ENCODE measurements at regions not wholly inside any gene's neighbourhood (a gene's known extent, or its start where the extent isn't known, plus 50 kb on each side); places are given as distances from the start of the nearest gene placed in this dataset.

DNA sequence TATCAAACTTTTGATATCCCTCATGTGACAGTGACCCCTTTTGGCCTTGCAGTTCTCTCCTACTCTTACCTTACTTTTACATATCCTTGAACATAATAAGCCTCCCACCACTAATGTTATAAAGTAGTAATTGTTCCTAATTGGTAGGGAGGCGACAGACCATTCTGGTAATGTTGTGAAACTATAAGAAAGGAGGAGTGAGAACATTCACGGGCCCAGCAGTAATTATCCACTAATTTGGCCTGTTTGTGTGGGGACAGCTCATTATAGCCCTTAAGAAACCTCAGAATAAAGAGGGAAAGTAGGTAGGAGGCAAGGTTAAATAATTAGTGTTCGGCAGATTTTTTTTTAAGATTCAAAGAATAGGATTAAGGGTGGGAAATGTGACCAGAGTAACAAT, 1046.5 kb upstream of the ARRDC3 start:
- TF ChIP-seq, protein P1, sequence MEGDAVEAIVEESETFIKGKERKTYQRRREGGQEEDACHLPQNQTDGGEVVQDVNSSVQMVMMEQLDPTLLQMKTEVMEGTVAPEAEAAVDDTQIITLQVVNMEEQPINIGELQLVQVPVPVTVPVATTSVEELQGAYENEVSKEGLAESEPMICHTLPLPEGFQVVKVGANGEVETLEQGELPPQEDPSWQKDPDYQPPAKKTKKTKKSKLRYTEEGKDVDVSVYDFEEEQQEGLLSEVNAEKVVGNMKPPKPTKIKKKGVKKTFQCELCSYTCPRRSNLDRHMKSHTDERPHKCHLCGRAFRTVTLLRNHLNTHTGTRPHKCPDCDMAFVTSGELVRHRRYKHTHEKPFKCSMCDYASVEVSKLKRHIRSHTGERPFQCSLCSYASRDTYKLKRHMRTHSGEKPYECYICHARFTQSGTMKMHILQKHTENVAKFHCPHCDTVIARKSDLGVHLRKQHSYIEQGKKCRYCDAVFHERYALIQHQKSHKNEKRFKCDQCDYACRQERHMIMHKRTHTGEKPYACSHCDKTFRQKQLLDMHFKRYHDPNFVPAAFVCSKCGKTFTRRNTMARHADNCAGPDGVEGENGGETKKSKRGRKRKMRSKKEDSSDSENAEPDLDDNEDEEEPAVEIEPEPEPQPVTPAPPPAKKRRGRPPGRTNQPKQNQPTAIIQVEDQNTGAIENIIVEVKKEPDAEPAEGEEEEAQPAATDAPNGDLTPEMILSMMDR (IDR thresholded peaks at IDR 0.05 in 4 of 5, conservative IDR thresholded peaks at IDR 0.05 in 1 of 5), result no peak
- TF ChIP-seq POLR2A (IDR thresholded peaks at IDR 0.05), result no peak
